ENCODE measurements at regions not wholly inside any gene's neighbourhood (a gene's known extent, or its start where the extent isn't known, plus 50 kb on each side); places are given as distances from the start of the nearest gene placed in this dataset.

DNA sequence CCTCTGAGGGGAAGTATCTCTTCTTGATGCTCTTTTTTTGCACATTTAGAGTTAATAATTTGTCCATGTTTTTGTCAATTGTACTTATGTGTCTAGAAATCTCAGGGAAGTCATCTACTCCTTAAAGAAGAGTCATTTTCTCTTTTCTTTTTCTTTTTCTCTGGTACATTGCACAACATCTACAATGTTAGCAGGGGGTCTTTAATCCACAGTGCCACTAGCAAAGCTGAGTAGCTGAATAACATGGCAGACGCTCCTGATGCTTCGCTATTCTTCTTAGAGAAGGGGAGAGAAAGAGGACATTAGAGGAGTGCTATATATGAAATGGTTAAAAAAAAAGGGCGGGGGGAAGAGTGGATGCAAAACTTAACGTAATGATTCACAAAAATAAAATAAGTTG, 399.6 kb upstream of the CWC22 start:
- TF ChIP-seq EZH2phosphoT487 (IDR thresholded peaks at IDR 0.05; ENCODE audit: borderline replicate concordance) (no peak), POLR2AphosphoS5 (IDR thresholded peaks at IDR 0.05; ENCODE audit: low read depth, low read length) (no peak), CTCF (IDR thresholded peaks at IDR 0.05 in 2 of 3, conservative IDR thresholded peaks at IDR 0.05 in 1 of 3; ENCODE audit: borderline replicate concordance in 1 of 3, insufficient read depth in 1 of 3, low read depth in 2 of 3, low read length in 2 of 3) (no peak)
